HCT116 (cell line): ENCODE measurements at regions not wholly inside any gene's neighbourhood (a gene's known extent, or its start where the extent isn't known, plus 50 kb on each side); places are given as distances from the start of the nearest gene placed in this dataset.

ENCODE experiments used
- ATAC-seq: fragments of 200-7000 bp; cut with Tn5 transposase; 2 replicates; pipeline ENCODE4 v1.9.1; 2020; ENCODE audit warnings: mild to moderate bottlenecking, moderate library complexity
- BruUV-seq: library from RNA; stranded (reverse); fragments of 400-500 nt; replicated peaks from 2 replicates; lab custom pipeline; 2021; lab: Mats Ljungman, UMichigan
- CTCF ChIA-PET: fragments of 300-600 bp; sonication (Branson Sonifier 250); formaldehyde crosslinking; loops from one replicate; lab custom pipeline; 2021; ENCODE audit warnings: antibody characterized with exemption; lab: Charles Lee
- POLR2A ChIA-PET: fragments of 300-600, 350-600 bp; sonication (Branson Sonifier 250); formaldehyde crosslinking; loops from one replicate; lab custom pipeline; 2021; ENCODE audit warnings: antibody characterized with exemption; lab: Charles Lee
- RAD21 ChIA-PET, 2 experiments: fragments of 300-600 bp; sonication (Branson Sonifier 250); formaldehyde crosslinking; loops; one replicate each; lab custom pipeline; 2023; ENCODE audit warnings: low total read pairs in 2 of 2; ENCODE audit not compliant: uncharacterized antibody in 2 of 2, unreplicated experiment in 2 of 2, low non-redundant PET in 1 of 2; lab: Charles Lee
- DNase-seq: peaks from one replicate; pipeline ENCODE4 v3.0.0-alpha.2; 2010; ENCODE audit warnings: low read depth, low spot score
- H2AFZ ChIP-seq: fragments of 200-600 bp; shearing (Covaris generic), sonication (generic); 2 replicates; pipeline ENCODE4 v1.6.1; 2017; ENCODE audit warnings: low read depth, mixed run types, mixed read lengths, antibody characterized with exemption, low read length; ENCODE audit not compliant: poor library complexity, severe bottlenecking
- H3K27ac ChIP-seq: 2 replicates; pipeline ENCODE4 v1.5.1; 2012; ENCODE audit warnings: low read depth, low read length
- H3K27me3 ChIP-seq: fragments of 200-600 bp; sonication (generic); 2 replicates; pipeline ENCODE4 v1.6.1; 2016; ENCODE audit warnings: mixed run types, low read length, mixed read lengths; ENCODE audit not compliant: insufficient read depth
- H3K36me3 ChIP-seq, 2 experiments: fragments of 200-500 bp in 1 of 2; fragments of 200-600 bp in 1 of 2; sonication (Bioruptor generic) in 1 of 2; sonication (generic) in 1 of 2; 2 replicates each; pipeline versions ENCODE4 v1.5.1 to v1.6.1; 2014 to 2016; ENCODE audit warnings: low read length in 2 of 2, inconsistent platforms in 1 of 2, mixed read lengths in 1 of 2, mixed run types in 1 of 2; ENCODE audit not compliant: insufficient read depth in 2 of 2, control insufficient read depth in 1 of 2
- H3K4me1 ChIP-seq, 2 experiments: fragments of 200-600 bp in 1 of 2; sonication (generic) in 1 of 2; 2 replicates each; pipeline versions ENCODE4 v1.5.1 to v1.6.1; 2012 to 2017; ENCODE audit warnings: low read length in 2 of 2, inconsistent platforms in 1 of 2, mild to moderate bottlenecking in 1 of 2, mixed read lengths in 1 of 2, mixed run types in 1 of 2, moderate library complexity in 1 of 2; ENCODE audit not compliant: insufficient read depth in 2 of 2, control insufficient read depth in 1 of 2
- H3K4me2 ChIP-seq: fragments of 200-600 bp; sonication (generic); 2 replicates; pipeline ENCODE4 v1.6.1; 2017; ENCODE audit warnings: mixed run types, low read length, mixed read lengths
- H3K4me3 ChIP-seq, 2 experiments: fragments of 200-600 bp in 1 of 2; sonication (generic) in 1 of 2; replicated peaks in 1 of 2; 2 replicates each; pipeline ENCODE4 v1.5.1; 2011 to 2016; ENCODE audit warnings: low read length in 2 of 2, control low read depth in 1 of 2, low read depth in 1 of 2, mild to moderate bottlenecking in 1 of 2, mixed read lengths in 1 of 2, mixed run types in 1 of 2
- H3K79me2 ChIP-seq: fragments of 200-600 bp; sonication (generic); 2 replicates; pipeline ENCODE4 v1.6.1; 2017; ENCODE audit warnings: mild to moderate bottlenecking, mixed run types, low read length, moderate library complexity, mixed read lengths; ENCODE audit not compliant: insufficient read depth
- H3K9ac ChIP-seq: fragments of 200-600 bp; sonication (generic); 2 replicates; pipeline ENCODE4 v1.6.1; 2016; ENCODE audit warnings: low read length, mixed read lengths
- H3K9me2 ChIP-seq: fragments of 200-600 bp; sonication (generic), shearing (Covaris generic); 2 replicates; pipeline ENCODE4 v1.6.1; 2017; ENCODE audit warnings: mixed run types, mild to moderate bottlenecking, moderate library complexity; ENCODE audit not compliant: insufficient read depth
- H3K9me3 ChIP-seq, 2 experiments: fragments of 200-500 bp in 1 of 2; fragments of 200-600 bp in 1 of 2; sonication (Bioruptor generic) in 1 of 2; sonication (generic) in 1 of 2; 2 replicates each; pipeline ENCODE4 v1.6.1; 2014 to 2017; ENCODE audit warnings: low read length in 2 of 2, mixed read lengths in 2 of 2, inconsistent platforms in 1 of 2, low read depth in 1 of 2, mild to moderate bottlenecking in 1 of 2, mixed run types in 1 of 2, moderate library complexity in 1 of 2; ENCODE audit not compliant: control insufficient read depth in 1 of 2, insufficient read depth in 1 of 2
- H4K20me1 ChIP-seq: fragments of 200-600 bp; sonication (generic), shearing (Covaris generic); 2 replicates; pipeline ENCODE4 v1.6.1; 2017; ENCODE audit warnings: mixed run types, mild to moderate bottlenecking, moderate library complexity; ENCODE audit not compliant: insufficient read depth
- CBX3 ChIP-seq: IDR thresholded peaks from 2 replicates; pipeline ENCODE4 v1.6.1; 2012; ENCODE audit warnings: low read depth
- EZH2phosphoT487 ChIP-seq: fragments of 200-600 bp; IDR thresholded peaks from 2 replicates; pipeline ENCODE4 v1.6.1; 2018; ENCODE audit warnings: antibody characterized with exemption, borderline replicate concordance
- FOSL1 ChIP-seq: IDR thresholded peaks from 2 replicates; pipeline ENCODE4 v1.6.1; 2012; ENCODE audit warnings: low read depth
- intact Hi-C: fragments of 100-400 bp; cut with micrococcal nuclease; formaldehyde crosslinking; loops from 2 replicates; pipeline ENCODE4 v1.10.0; 2022
- TF ChIP-seq, protein P1 (sequence below), 3 experiments: fragments of 200-600 bp in 1 of 3; sonication (generic) in 1 of 3; IDR thresholded peaks in 2 of 3; conservative IDR thresholded peaks in 1 of 3; 2 replicates each; pipeline ENCODE4 v1.5.1; 2012 to 2017; ENCODE audit warnings: low read depth in 2 of 3, low read length in 2 of 3, antibody characterized with exemption in 1 of 3, borderline replicate concordance in 1 of 3, control low read depth in 1 of 3, mild to moderate bottlenecking in 1 of 3, mixed read lengths in 1 of 3, mixed run types in 1 of 3, moderate library complexity in 1 of 3; ENCODE audit not compliant: insufficient read depth in 1 of 3
- TF ChIP-seq, protein P2 (sequence below): IDR thresholded peaks from 2 replicates; pipeline ENCODE4 v1.6.1; 2012; ENCODE audit warnings: low read depth
- TF ChIP-seq, protein P3 (sequence below): IDR thresholded peaks from 2 replicates; pipeline ENCODE4 v1.6.1; 2011; ENCODE audit warnings: mild to moderate bottlenecking, low read length, moderate library complexity; ENCODE audit not compliant: insufficient replicate concordance; ENCODE audit errors: extremely low read depth

DNA sequence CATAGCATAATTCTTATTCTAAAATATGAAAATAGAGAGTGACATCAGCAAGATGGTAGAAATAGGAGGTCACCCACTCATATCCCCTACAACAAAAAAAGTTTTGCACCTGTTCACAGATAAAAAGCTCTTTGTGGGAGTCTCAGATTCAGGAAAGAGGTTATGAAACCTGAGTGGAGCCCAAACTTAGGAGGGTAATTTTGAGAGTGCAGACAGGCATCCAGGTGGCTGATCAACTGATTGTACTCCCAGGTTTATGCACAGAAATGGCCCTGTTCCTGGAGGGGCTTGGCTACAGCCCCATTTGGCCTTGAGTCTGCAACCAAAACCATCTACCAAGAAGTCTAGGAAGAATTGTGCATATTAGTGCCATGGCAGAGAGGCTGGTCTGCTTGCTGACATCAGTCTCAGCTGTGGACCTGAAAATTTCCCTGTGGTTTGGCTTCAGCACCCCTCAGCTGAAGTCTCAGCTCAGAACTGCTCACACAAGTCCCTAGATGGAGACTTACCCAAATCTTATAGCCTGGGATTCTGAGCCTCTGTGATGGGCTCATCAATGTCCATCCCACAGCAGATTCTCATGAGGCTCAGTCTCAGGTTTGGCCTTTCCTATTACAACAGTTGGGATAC, 291.6 kb downstream of the IL20RB start:
- BruUV-seq: no TSS peak
- ChIA-PET POLR2A (no interaction called here), RAD21 (no interaction called here), CTCF (no interaction called here)
- H3K27me3 ChIP-seq: no peaks in the 10 kb centered on the region; the same call in 1 of the 2 replicates
- TF ChIP-seq, protein P1, sequence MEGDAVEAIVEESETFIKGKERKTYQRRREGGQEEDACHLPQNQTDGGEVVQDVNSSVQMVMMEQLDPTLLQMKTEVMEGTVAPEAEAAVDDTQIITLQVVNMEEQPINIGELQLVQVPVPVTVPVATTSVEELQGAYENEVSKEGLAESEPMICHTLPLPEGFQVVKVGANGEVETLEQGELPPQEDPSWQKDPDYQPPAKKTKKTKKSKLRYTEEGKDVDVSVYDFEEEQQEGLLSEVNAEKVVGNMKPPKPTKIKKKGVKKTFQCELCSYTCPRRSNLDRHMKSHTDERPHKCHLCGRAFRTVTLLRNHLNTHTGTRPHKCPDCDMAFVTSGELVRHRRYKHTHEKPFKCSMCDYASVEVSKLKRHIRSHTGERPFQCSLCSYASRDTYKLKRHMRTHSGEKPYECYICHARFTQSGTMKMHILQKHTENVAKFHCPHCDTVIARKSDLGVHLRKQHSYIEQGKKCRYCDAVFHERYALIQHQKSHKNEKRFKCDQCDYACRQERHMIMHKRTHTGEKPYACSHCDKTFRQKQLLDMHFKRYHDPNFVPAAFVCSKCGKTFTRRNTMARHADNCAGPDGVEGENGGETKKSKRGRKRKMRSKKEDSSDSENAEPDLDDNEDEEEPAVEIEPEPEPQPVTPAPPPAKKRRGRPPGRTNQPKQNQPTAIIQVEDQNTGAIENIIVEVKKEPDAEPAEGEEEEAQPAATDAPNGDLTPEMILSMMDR (IDR thresholded peaks at IDR 0.05 in 2 of 3, conservative IDR thresholded peaks at IDR 0.05 in 1 of 3; ENCODE audit: borderline replicate concordance in 1 of 3, insufficient read depth in 1 of 3, low read depth in 2 of 3, low read length in 2 of 3): no peak
- TF ChIP-seq CBX3: no peak
- TF ChIP-seq, protein P2, sequence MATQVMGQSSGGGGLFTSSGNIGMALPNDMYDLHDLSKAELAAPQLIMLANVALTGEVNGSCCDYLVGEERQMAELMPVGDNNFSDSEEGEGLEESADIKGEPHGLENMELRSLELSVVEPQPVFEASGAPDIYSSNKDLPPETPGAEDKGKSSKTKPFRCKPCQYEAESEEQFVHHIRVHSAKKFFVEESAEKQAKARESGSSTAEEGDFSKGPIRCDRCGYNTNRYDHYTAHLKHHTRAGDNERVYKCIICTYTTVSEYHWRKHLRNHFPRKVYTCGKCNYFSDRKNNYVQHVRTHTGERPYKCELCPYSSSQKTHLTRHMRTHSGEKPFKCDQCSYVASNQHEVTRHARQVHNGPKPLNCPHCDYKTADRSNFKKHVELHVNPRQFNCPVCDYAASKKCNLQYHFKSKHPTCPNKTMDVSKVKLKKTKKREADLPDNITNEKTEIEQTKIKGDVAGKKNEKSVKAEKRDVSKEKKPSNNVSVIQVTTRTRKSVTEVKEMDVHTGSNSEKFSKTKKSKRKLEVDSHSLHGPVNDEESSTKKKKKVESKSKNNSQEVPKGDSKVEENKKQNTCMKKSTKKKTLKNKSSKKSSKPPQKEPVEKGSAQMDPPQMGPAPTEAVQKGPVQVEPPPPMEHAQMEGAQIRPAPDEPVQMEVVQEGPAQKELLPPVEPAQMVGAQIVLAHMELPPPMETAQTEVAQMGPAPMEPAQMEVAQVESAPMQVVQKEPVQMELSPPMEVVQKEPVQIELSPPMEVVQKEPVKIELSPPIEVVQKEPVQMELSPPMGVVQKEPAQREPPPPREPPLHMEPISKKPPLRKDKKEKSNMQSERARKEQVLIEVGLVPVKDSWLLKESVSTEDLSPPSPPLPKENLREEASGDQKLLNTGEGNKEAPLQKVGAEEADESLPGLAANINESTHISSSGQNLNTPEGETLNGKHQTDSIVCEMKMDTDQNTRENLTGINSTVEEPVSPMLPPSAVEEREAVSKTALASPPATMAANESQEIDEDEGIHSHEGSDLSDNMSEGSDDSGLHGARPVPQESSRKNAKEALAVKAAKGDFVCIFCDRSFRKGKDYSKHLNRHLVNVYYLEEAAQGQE: no peak
- no peak for TF ChIP-seq FOSL1
- TF ChIP-seq, protein P3, sequence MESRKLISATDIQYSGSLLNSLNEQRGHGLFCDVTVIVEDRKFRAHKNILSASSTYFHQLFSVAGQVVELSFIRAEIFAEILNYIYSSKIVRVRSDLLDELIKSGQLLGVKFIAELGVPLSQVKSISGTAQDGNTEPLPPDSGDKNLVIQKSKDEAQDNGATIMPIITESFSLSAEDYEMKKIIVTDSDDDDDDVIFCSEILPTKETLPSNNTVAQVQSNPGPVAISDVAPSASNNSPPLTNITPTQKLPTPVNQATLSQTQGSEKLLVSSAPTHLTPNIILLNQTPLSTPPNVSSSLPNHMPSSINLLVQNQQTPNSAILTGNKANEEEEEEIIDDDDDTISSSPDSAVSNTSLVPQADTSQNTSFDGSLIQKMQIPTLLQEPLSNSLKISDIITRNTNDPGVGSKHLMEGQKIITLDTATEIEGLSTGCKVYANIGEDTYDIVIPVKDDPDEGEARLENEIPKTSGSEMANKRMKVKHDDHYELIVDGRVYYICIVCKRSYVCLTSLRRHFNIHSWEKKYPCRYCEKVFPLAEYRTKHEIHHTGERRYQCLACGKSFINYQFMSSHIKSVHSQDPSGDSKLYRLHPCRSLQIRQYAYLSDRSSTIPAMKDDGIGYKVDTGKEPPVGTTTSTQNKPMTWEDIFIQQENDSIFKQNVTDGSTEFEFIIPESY: no peak
- TF ChIP-seq EZH2phosphoT487: no peak
- no peak overlapping the region for H3K9ac ChIP-seq
- ATAC-seq (no peak), DNase-seq (no peak)
- no peaks in the 10 kb centered on the region for H4K20me1 ChIP-seq
- no peaks in the 10 kb centered on the region for H3K4me1 ChIP-seq
- intact Hi-C loops: no loop called here
- no peaks in the 10 kb centered on the region for H3K9me2 ChIP-seq
- H2AFZ ChIP-seq: no peak overlapping the region
- no peaks in the 10 kb centered on the region for H3K36me3 ChIP-seq
- no peaks in the 10 kb centered on the region for H3K79me2 ChIP-seq
- no peak overlapping the region for H3K4me3 ChIP-seq
- no peak overlapping the region for H3K27ac ChIP-seq
- no peak overlapping the region for H3K4me2 ChIP-seq
- no peaks in the 10 kb centered on the region for H3K9me3 ChIP-seq
